GM21825 (cell line): ENCODE measurements at regions not wholly inside any gene's neighbourhood (a gene's known extent, or its start where the extent isn't known, plus 50 kb on each side); places are given as distances from the start of the nearest gene placed in this dataset.
"Not testable (repeated sequence)": the region's sequence is repeated elsewhere in the genome, so short reads cannot be mapped to it uniquely, and the experiment has no call there.

ENCODE experiments used
- ATAC-seq: cut with Tn5 transposase; IDR thresholded peaks from one replicate; pipeline ENCODE4 v1.9.1; 2021; ENCODE audit warnings: mild to moderate bottlenecking, moderate library complexity; ENCODE audit not compliant: unreplicated experiment

DNA sequence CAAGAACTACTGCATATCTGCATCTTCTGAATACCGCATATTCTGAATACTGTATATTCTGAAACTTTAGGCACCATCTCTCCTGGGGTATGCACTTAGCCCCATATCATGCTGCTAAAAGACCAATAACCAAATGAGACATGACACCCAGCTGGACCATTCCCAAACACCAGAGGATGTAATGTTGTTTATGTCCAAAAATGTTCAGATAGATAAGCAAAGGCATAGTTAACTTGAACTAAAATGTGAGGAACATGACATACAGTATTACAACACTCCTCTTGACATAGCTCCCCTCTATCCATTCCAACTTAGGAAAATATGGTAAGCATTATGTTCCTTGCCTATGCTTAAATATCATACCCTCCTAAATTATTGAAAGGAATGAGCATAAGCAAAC lies 127.3 kb downstream of the TENT5A start:
- ATAC-seq = no peak

DNA sequence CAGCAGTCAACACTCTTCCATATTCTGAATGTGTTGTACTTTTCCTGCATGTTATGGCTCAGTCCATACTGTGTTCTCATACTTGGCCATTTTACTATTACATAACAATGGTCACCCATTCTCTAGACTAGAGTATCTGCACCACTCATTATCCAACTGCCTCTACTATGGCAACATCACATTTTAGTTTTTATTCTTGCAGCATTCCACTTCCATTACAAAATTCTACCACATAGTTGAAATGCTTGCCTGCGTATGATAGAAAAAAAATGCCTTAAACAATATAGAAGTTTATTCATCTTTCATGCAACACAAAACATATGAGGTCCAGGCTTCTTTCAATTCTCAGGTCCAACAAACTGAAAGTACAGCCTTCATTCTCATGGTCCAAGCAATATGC lies 128.0 kb downstream of the TENT5A start:
- no peak for ATAC-seq

DNA sequence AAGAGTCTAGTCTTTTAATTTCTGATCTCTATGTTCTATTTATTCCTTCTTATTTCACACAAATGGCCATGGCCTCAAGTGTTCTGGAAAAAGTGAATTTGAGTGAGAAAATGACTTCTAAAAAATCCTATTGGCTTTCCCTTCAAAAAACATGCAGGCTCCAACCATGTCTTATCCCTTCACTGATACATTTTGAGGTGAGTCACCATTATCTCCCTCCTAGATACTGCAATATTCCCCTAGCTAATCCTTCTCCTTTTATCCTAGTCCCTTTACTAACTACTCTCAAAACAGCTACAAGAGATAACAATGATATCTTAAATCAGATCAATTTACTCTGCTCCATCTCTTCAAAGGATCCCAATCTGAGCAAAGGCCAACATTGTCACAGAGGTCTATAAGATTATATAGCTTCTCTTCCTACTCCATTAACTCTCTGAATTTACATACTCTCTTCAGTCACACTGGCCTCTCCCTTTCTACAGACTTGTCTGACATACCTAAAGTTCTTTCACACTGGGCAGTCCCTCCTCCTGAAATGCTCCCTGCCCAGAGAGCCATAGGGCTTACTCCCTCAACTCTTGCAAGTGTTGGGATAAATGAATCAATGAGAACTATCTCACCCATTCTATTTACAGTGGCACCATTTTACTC lies 129.2 kb downstream of the TENT5A start:
- no peak for ATAC-seq

DNA sequence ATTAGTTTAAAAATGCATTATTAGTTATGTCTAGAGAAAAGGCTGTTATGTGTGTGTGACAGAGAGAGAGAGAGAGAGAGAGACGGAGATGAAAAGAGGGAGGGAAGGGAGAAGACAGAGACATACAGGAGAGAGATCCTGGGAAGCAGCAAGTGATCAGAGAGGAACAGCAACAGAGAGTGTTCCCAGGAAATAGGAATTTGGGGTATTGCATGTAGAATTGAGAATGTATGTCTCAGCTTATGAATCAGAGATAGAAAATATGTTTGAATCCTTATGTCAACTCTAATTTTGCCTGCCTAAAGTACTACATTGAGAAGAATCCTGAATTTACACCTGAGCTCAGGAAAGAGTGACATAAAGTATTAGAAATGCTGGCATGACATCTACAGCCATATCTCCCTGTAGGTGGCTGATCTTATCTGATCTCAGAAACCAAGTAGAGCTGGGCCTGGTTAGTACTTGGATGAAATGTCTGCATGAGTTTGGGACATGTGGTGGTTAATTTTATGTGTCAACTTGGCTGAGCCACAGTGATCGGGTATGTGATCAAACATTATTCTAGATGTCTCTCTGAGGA lies 130.6 kb downstream of the TENT5A start:
- ATAC-seq = no peak

DNA sequence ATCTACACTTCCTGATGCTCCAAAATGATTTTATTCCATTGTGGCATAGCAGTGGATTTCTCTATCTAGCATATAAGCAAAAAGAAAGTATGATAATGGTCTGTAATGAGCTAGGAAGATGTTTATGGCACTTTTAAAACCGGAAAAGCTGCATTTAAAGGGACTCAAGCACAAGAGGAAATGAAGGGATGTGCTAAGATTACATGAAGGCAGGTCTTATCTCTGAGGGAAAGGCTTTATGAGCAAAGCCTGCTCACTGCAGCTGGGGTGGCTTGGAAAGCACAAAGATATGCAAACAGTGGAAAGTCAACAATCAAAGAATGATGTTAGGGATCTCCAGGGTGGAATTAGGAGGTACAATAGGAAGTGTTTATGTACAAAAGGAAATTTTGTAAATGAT lies 138.2 kb downstream of the TENT5A start:
- no peak for ATAC-seq

DNA sequence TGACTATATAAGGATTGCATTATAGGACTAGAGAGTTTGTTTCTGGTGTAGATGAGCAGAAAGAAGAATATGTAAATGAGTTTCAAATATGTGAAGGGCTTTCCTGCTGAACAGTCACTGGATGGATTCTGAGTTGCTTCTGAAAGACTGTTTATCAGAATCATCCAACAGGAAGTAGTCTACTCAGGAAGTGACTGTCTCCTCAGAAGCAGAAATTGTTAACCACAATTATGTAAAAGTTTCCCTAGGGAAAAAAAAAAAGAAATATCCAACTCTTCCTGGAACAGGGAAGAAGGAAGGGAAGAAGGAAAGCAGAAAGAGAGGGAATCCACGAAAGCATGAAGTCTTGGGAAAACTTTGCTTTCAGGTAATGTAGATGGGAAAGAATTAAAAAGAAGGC lies 138.9 kb downstream of the TENT5A start:
- no peak for ATAC-seq

DNA sequence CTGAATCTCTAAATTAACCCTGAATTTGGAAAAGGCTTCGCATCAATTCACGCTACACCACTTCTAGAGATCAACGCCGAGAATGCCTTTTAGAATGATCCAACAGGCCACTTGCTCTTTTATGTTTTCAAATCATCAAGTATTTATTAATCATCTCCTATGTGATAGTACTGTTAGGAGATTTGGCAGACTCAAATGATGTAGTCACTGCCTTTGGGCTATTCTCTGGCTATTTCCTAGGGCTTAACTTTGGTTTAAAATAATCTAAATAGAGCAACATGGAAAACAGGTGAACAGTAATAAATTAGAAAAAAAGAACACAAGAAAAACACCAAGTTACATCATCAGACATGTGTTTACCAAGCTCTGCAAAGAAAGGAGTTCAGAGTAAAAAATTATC lies 140.3 kb downstream of the TENT5A start:
- no peak for ATAC-seq

DNA sequence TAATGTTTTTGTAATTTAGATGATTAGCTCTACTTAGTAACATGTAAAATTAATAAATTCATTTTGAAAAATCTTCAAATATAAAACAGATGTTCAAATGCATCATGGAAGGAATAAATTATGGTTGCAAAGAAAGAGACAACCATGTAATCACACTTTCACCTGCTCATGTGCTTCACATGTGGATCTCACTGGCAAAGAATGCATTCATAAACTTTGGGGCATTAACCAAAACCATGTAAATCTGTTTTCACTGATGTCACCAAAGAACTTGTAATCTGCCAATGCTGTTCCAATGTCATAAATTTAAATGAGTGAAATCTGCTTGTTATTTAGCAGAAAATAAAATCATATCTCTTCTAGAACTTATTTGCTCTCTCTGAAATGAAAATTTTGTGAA lies 142.7 kb downstream of the TENT5A start:
- ATAC-seq = no peak

DNA sequence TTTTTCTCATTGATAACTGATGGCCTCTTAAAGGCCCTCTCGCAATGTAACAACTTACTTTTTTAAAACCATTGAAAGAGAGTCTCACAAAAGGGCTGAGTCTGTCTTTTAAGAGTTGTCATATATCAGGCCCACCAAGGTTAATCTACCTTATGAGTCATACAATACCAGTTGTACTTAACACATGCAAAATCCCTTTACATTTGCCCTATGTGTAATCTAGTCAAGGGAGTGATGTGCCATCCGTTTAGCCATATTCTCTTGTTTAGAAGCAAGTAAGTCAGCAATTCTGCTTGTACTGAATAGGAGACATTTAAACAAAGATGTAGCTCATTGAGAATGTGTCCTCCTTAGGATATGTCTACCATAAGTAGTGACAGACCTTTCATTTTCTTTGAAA lies 143.7 kb downstream of the TENT5A start:
- no peak for ATAC-seq

DNA sequence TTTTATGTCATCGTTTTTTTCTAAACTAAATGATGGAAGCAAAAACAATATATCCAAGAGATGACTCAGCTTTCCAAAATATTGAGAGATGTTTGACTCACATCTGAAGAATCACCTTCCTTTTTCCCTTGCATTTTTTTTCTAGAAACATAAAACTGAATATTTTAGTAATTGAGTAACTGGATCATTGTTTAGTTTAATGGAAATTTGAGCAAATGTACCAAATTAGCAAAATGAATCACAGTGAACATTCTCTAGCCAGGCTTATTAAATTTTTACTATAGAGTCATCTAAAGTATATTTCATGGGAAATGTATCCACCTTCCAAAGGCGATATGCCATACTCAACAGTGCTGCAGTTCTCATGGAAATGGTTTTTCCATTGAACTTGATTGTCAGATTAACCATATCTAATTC lies 145.5 kb downstream of the TENT5A start:
- no peak for ATAC-seq

DNA sequence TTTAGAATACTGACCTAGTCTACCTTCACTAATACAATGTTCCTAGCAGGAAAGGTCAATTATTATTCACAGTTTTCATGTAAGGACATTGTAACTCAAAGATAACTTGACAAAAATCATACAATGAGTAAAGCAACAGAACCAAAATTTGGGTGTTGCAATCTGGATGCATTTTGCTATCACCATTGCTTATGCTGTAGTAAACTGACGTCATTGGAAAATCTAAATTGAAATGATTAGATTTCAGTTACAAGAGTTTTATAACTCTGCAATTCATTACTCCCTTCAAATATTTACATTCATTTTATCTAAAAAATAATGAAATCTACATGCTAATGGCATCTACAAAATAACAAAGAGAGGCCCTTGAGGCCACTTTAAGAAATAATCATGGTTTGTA lies 147.0 kb downstream of the TENT5A start:
- no peak for ATAC-seq

DNA sequence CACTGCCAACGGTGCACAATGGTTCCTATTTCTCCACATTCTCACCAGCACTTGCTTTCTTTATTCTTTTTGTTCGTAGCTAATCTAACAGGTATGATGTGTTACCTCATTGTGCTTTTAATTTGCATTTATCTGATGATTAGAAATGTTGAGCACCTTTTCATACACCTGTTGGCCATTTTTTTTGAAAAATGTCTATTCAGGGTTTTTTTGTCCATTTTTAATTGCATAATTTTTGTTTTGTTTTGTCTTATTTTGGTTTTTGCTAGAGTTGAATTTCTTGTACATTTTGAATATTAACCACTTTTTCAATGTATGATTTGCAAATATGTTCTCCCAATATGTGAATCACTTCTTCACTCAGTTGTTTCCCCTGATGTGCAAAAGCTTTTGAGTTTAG lies 150.6 kb downstream of the TENT5A start:
- no peak for ATAC-seq

DNA sequence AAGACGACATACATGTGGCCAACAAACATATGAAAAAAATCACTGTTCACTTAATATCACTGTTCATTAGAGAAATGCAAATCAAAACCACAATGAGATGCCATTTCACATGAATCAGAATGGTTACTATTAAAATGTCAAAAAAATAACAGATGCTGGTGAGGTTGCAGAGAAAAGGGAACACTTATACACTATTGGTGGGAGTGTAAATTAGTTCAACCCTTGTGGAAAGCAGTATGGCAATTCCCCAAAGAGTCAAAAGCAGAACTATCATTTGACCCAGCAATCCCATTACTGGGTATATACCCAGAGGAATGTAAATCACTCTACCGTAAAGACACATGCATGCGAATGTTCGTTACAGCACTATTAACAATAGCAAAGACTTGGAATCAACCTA lies 152.0 kb downstream of the TENT5A start:
- ATAC-seq = not testable (repeated sequence)

DNA sequence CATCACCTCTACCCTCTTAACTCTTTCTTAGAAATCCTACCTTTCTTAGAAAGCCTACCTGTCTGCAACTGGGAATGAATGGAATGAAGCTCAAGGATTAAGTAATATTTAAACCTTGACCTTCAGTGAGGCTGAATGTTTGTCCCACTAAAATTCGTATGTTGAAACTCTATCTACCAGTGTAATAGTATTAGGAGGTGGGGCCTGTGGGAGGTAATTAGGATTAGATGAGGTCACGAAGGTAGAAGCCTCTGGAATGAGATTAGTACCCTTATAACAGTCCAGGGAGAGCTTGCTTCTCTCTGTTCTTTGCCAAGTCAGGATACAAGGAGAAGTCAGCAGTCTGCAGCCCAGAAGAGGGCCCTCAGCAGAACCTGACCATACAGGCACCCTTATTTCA lies 158.0 kb downstream of the TENT5A start:
- ATAC-seq = no peak

DNA sequence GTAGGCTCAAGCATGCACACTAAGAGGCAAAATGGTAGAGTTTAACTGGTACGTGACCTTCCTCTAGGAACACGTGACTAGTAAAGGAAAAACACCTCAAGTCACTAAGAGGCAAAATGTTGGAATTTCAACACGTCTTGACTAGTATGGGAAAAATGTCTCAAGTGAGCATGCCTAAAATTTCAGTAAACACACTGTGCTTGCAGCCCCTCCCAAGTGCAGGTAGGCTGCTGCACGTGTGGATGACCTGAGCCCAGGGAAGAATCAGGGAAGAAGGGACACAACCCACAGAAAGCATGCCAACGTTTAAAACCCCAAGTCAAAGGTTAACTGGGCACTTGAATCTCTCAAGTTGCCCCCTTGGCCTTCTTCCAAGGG lies 162.2 kb downstream of the TENT5A start:
- no peak for ATAC-seq

DNA sequence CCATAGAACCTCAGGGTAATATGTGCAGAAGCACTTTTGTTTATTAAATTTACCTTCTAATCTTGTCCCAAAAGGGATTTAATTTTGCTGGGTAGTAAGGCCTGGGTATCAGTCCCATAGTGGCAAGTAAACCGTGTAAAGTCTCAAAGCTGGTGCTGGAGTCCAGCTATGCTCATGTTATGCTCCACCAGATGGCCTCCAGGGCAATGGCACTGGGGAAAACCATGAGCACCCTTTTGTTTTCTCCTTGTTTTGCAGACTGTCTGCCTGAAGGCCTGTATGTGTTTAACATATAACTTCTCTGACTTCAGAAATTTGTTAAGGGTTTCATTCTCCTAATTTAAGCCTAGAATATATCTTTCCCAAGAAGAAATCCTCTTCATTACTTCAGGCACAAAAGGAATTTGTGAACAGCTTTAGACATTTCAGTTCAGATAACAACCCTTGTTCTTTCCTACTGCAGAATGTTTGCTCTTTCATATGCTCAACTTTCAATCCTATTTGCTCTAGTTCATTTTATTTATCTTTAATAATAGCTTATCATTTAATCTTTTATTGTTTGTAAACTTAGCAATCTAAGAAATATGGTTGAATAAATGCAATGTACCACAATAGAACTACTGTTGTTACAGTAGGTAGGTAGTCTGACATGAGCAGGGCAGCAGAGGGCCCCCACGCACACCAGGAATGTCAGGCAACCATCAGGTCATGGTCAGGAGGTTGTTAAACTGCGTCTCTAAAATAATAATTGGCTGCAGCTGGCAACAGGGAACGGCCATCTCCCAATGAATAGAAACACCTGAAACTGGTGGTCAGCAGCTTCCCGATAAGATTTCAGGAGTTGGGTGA lies 162.8 kb downstream of the TENT5A start:
- ATAC-seq = no peak

DNA sequence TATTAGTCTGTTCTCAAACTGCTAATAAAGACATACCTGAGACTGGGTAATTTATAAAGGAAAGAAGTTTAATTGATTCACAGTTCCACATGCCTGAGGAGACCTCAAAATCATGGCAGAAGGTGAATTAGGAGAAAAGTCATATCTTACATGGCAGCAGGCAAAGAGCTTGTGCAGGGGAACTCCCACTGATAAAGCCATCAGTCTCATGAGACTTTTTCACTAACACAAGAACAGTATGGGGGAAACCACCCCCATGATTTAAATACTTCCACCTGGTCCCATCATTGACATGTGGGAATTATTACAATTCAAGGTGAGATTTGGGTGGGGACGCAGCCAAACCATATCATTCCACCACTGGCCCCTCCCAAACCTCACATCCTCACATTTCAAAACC lies 166.8 kb downstream of the TENT5A start:
- not testable (repeated sequence) for ATAC-seq

DNA sequence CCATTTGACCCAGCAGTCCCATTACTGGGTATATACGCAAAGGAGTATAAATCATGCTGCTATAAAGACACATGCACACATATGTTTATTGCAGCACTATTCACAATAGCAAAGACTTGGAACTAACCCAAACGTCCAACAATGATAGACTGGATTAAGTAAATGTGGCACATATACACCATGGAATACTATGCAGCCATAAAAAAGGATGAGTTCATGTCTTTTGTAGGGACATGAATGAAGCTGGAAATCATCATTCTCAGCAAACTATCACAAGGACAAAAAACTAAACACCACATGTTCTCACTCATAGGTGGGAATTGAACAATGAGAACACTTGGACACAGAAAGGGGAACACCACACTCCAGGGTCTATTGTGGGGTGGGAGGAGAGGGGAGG lies 168.3 kb downstream of the TENT5A start:
- not testable (repeated sequence) for ATAC-seq

DNA sequence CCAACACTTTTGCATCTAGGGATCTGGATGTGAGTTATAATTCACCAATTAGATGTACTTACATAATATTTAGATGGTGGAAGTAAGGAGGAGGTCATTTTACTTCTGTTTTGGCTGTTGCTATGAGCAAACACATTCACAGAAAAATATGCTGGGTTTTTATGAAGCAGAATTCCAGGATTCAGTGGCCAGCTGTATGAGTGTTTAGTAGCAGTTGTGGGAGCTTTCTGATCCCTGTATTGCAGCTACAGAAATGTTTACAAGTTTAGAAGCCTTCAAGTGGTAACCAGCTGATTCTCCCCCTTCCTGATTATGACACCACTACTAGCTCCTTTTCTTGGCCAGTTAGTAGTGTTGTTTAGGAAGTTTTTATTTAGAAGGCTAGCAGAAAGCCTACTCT lies 177.0 kb downstream of the TENT5A start:
- ATAC-seq = no peak

DNA sequence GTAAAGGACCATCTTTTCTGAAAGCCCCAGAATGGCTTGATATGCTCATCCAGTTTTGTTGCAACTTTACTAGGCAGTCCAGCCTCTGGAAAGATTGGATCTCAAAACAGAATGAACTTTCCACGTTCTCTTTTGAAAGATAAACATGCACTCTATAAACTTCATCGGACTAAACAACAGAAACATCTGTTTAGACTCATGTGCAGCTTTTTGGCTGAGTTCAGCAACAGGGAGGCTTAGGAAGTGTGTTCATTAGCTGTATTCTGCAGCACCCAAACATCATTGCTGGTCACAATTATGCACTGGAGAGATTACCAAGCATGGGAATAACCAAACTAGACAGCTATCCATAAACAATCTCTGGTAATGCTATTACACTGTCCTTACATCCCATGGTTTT lies 180.5 kb downstream of the TENT5A start:
- no peak for ATAC-seq

DNA sequence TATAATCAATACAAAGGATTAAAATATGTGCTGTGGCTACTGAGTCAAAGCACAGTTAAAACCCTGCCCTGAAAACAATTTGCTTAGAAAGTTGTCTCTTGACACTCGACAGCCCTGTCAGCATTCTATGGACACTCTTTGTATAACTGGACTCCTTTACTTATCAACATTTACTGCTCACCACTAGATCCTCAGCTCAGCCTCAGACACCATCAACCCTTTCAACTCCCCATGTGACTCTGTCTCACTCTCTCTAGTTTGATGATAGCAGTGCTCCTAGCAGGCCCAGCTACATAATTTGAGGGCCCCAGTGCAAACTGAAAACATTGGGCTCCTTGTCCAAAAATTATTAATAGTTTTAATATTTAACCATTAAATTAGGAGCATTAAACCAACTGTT lies 181.8 kb downstream of the TENT5A start:
- no peak for ATAC-seq

DNA sequence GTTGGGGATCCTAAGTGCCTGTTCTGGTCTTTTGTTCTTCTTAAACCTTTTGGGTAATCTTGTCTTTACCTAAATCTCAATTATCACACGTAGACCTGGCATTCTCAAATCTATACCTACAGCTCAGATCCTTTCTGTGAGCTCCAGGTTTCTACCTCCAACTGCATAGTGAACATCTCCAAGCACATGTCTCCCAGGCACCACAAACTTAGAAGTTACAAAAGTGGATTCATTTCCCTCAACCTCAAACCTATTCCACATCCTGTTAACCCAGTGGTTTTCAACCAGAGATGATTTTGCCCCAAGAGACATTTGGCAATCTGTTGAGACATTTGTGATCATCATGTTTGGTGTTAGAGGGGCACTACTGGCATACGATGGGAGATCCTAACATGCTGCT lies 183.5 kb downstream of the TENT5A start:
- ATAC-seq = no peak
